ENCODE measurements at regions not wholly inside any gene's neighbourhood (a gene's known extent, or its start where the extent isn't known, plus 50 kb on each side); places are given as distances from the start of the nearest gene placed in this dataset.

DNA sequence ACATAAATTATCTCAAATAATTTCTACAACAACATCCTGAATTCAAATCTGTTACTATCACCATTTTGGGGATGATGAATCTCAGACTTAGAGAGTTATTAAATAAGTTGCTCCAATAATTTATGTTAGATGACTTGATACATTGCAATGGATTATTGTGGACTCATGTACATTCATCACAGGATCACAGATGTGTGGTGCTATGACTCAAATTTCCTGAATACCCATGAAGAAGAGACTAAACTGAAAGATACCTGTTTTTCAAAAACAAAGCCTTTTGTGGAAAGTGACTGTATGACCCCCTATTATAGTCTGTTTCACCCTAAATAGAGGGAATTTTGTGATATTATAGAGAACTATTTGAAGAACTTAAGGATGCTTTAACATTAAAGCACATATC is 315.0 kb downstream of the PLA2G4A start:
- no peaks in the 10 kb centered on the region for H4K20me1 ChIP-seq (ENCODE audit: insufficient read depth, low read length)
- H3K27me3 ChIP-seq (ENCODE audit: low read depth, low read length), result no peaks in the 10 kb centered on the region
- H3K79me2 ChIP-seq (ENCODE audit: low read length), result no peaks in the 10 kb centered on the region
- no peaks in the 10 kb centered on the region for H3K9me3 ChIP-seq (ENCODE audit: insufficient read depth, low read length)
- H3K4me2 ChIP-seq (ENCODE audit: low read length), result no peak overlapping the region
- no peaks in the 10 kb centered on the region for H3K36me3 ChIP-seq (replicated peaks; ENCODE audit: low read depth, low read length)
- no peak overlapping the region for H3K27ac ChIP-seq (ENCODE audit: low read length)
- no peak for TF ChIP-seq EZH2phosphoT487 (IDR thresholded peaks at IDR 0.05; ENCODE audit: low read depth)
- no peak overlapping the region for H3K4me3 ChIP-seq (ENCODE audit: low read length)
- no peak overlapping the region for H2AFZ ChIP-seq (ENCODE audit: low read depth, low read length)
- no peak overlapping the region for H3K9ac ChIP-seq (ENCODE audit: low read length)
- H3K4me1 ChIP-seq (ENCODE audit: low read length), result peaks cover 8% of the 10 kb centered on the region

- Histone ChIP-seq H2AFZ (ENCODE audit: low read depth, low read length) (no peak overlapping the region), H3K9me3 (ENCODE audit: insufficient read depth, low read length) (no peaks in the 10 kb centered on the region; the same call in 1 of the 2 replicates), H3K4me1 (ENCODE audit: low read length) (peaks cover 8% of the 10 kb centered on the region), H3K9ac (ENCODE audit: low read length) (no peak overlapping the region), H3K79me2 (ENCODE audit: low read length) (no peaks in the 10 kb centered on the region), H3K4me2 (ENCODE audit: low read length) (no peak overlapping the region), H3K27me3 (ENCODE audit: low read depth, low read length) (no peaks in the 10 kb centered on the region), H3K36me3 (replicated peaks; ENCODE audit: low read depth, low read length) (peaks cover under 1% of the 10 kb centered on the region), H4K20me1 (ENCODE audit: insufficient read depth, low read length) (no peaks in the 10 kb centered on the region), H3K27ac (ENCODE audit: low read length) (no peak overlapping the region), H3K4me3 (ENCODE audit: low read length) (no peak overlapping the region)
- TF ChIP-seq CTCF (IDR thresholded peaks at IDR 0.05; ENCODE audit: low read depth, low read length) (no peak), EZH2phosphoT487 (IDR thresholded peaks at IDR 0.05; ENCODE audit: low read depth) (no peak)
Measured at GRCh38 chr1:187146388-187146787, 317.6 kb downstream of the PLA2G4A start.

DNA sequence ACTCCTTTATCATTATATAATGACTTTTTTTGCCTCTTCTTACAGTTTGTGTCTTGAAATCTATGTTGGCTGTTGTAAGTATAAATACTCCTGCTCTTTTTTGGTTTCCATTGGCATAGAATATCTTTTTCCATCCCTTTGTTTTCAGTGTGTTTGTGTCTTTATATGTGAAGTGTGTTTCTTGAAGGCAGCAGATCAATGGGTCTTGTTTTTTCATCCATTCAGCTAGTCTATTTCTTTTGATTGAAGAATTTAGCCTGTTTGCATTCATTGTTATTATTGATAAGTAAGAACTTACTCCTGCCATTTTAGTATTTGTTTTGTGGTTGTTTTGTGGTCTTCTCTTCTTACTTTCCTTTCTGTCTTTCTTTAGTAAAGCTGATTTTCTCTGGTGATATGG is 322.8 kb downstream of the PLA2G4A start:
- TF ChIP-seq EZH2phosphoT487 (IDR thresholded peaks at IDR 0.05; ENCODE audit: low read depth), result no peak
- no peak for TF ChIP-seq CTCF (IDR thresholded peaks at IDR 0.05; ENCODE audit: low read depth, low read length)

DNA sequence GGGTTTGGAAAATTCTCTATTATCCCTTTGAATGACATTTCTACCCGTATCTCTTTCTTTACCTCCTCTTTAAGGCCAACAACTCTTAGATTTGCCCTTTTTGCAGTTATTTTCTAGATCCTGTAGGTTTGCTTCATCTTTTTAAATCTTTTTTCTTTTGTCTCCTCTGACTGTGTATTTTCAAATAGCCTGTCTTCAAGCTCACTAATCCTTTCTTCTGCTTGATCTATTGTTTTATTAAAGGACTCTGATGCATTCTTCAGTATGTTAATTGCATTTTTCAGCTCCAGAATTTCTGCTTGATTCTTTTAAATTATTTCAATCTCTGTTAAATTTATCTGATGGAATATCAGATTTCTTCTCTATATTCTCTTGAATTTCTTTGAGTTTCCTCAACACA is 324.3 kb downstream of the PLA2G4A start:
- H3K79me2 ChIP-seq (ENCODE audit: low read length), result peaks cover 7% of the 10 kb centered on the region; the same call in 1 of the 2 replicates
- H2AFZ ChIP-seq (ENCODE audit: low read depth, low read length), result no peak overlapping the region
- no peaks in the 10 kb centered on the region for H3K27me3 ChIP-seq (ENCODE audit: low read depth, low read length)
- H3K27ac ChIP-seq (ENCODE audit: low read length), result no peak overlapping the region
- H3K4me3 ChIP-seq (ENCODE audit: low read length), result no peak overlapping the region
- H3K9me3 ChIP-seq (ENCODE audit: insufficient read depth, low read length), result peaks cover 6% of the 10 kb centered on the region; the same call in 1 of the 2 replicates
- H4K20me1 ChIP-seq (ENCODE audit: insufficient read depth, low read length), result no peaks in the 10 kb centered on the region
- peaks cover 12% of the 10 kb centered on the region for H3K36me3 ChIP-seq (replicated peaks; ENCODE audit: low read depth, low read length)
- H3K9ac ChIP-seq (ENCODE audit: low read length), result no peak overlapping the region
- TF ChIP-seq CTCF (IDR thresholded peaks at IDR 0.05; ENCODE audit: low read depth, low read length) (no peak), EZH2phosphoT487 (IDR thresholded peaks at IDR 0.05; ENCODE audit: low read depth) (no peak)
- H3K4me2 ChIP-seq (ENCODE audit: low read length), result no peak overlapping the region
- H3K4me1 ChIP-seq (ENCODE audit: low read length), result no peaks in the 10 kb centered on the region

More for the DNA sequence above, 322.8 kb downstream of the PLA2G4A start:
- Histone ChIP-seq H3K4me2 (ENCODE audit: low read length) (no peak overlapping the region), H4K20me1 (ENCODE audit: insufficient read depth, low read length) (no peaks in the 10 kb centered on the region), H3K27ac (ENCODE audit: low read length) (no peak overlapping the region), H3K27me3 (ENCODE audit: low read depth, low read length) (no peaks in the 10 kb centered on the region), H3K79me2 (ENCODE audit: low read length) (peaks cover 4% of the 10 kb centered on the region; the same call in 1 of the 2 replicates), H3K4me1 (ENCODE audit: low read length) (no peaks in the 10 kb centered on the region), H3K4me3 (ENCODE audit: low read length) (no peak overlapping the region), H3K9me3 (ENCODE audit: insufficient read depth, low read length) (peaks cover 6% of the 10 kb centered on the region; the same call in 1 of the 2 replicates), H3K36me3 (replicated peaks; ENCODE audit: low read depth, low read length) (peaks cover 12% of the 10 kb centered on the region), H2AFZ (ENCODE audit: low read depth, low read length) (no peak overlapping the region), H3K9ac (ENCODE audit: low read length) (no peak overlapping the region)

All from OCI-LY3 (cell line).